GM18511 (cell line): ENCODE measurements at regions not wholly inside any gene's neighbourhood (a gene's known extent, or its start where the extent isn't known, plus 50 kb on each side); places are given as distances from the start of the nearest gene placed in this dataset.
"Not testable (repeated sequence)": the region's sequence is repeated elsewhere in the genome, so short reads cannot be mapped to it uniquely, and the experiment has no call there.

Experiments used
- ATAC-seq: cut with Tn5 transposase; IDR thresholded peaks from one replicate; pipeline ENCODE4 v1.9.1; 2021; ENCODE audit warnings: mild to moderate bottlenecking, moderate library complexity; ENCODE audit not compliant: unreplicated experiment

GRCh38 chr14:38721822-38722431 lies 381.1 kb downstream of the SEC23A start:
- ATAC-seq = peak; percentile 95

GRCh38 chr14:38718519-38718918 lies 384.5 kb downstream of the SEC23A start:
- ATAC-seq = no peak

- ATAC-seq = no peak
Measured at GRCh38 chr14:38716926-38717325, 386.1 kb downstream of the SEC23A start.

- no peak for ATAC-seq
Measured at GRCh38 chr14:38710881-38711280, 392.2 kb downstream of the SEC23A start.

- ATAC-seq = no peak
Measured at GRCh38 chr14:38710196-38710595, 392.8 kb downstream of the SEC23A start.

- no peak for ATAC-seq
Measured at GRCh38 chr14:38705220-38705619, 397.8 kb downstream of the SEC23A start.

GRCh38 chr14:38704220-38704619 lies 398.8 kb downstream of the SEC23A start:
- ATAC-seq = no peak

GRCh38 chr14:38696925-38697324 lies 406.1 kb downstream of the SEC23A start:
- no peak for ATAC-seq

GRCh38 chr14:38693423-38693822 lies 409.6 kb downstream of the SEC23A start:
- ATAC-seq = no peak

- ATAC-seq = no peak
Measured at GRCh38 chr14:38669027-38669426, 413.1 kb upstream of the CLEC14A start.

GRCh38 chr14:38663382-38663781 lies 407.5 kb upstream of the CLEC14A start:
- ATAC-seq = no peak

- no peak for ATAC-seq
Measured at GRCh38 chr14:38662781-38663180, 406.9 kb upstream of the CLEC14A start.

GRCh38 chr14:38646391-38646790 lies 390.5 kb upstream of the CLEC14A start:
- ATAC-seq = no peak

GRCh38 chr14:38634913-38635312 lies 379.0 kb upstream of the CLEC14A start:
- ATAC-seq = not testable (repeated sequence)

GRCh38 chr14:38629412-38629811 lies 373.5 kb upstream of the CLEC14A start:
- no peak for ATAC-seq

GRCh38 chr14:38627163-38627562 lies 371.3 kb upstream of the CLEC14A start:
- ATAC-seq = no peak

GRCh38 chr14:38623661-38624060 lies 367.8 kb upstream of the CLEC14A start:
- ATAC-seq = no peak

- peak; percentile 79 for ATAC-seq
Measured at GRCh38 chr14:38618514-38618913, 362.6 kb upstream of the CLEC14A start.

GRCh38 chr14:38616959-38617358 lies 361.1 kb upstream of the CLEC14A start:
- ATAC-seq = no peak

- ATAC-seq = no peak
Measured at GRCh38 chr14:38611928-38612327, 356.0 kb upstream of the CLEC14A start.

- ATAC-seq = no peak
Measured at GRCh38 chr14:38608244-38608643, 352.4 kb upstream of the CLEC14A start.

- no peak for ATAC-seq
Measured at GRCh38 chr14:38605193-38606114, 349.6 kb upstream of the CLEC14A start.
